SIG-M5 treated with dmso at 0.1 percent for 504 hours (cell line): ENCODE measurements at regions not wholly inside any gene's neighbourhood (a gene's known extent, or its start where the extent isn't known, plus 50 kb on each side); places are given as distances from the start of the nearest gene placed in this dataset.
"Not testable (repeated sequence)": the region's sequence is repeated elsewhere in the genome, so short reads cannot be mapped to it uniquely, and the experiment has no call there.

ENCODE experiments used
- DNase-seq: peaks from one replicate; lab custom pipeline; 2025; ENCODE audit not compliant: unreplicated experiment; lab: John Stamatoyannopoulos, UW

- no peak for DNase-seq
Measured at GRCh38 chr18:57887543-57888383, 84.6 kb upstream of the ATP8B1 start.

DNA sequence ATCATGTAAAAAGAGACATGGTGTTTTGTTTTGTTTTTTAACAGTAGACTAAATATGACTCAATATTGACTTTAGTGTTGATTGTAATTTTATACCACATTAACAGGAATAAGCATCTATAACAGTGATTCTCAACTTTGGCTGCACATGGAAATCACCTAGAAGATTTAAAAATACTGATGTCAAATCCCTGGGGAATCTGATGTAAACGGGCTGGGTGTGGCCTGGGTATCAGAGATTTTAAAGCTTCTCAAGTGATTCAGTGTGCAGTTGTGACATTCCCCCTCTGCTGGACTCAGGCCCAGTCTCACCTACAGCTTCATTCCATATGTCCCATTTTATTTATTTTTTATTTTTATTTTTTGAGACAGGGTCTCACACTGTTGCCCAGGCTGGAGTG, 82.8 kb upstream of the ATP8B1 start:
- no peak for DNase-seq

DNA sequence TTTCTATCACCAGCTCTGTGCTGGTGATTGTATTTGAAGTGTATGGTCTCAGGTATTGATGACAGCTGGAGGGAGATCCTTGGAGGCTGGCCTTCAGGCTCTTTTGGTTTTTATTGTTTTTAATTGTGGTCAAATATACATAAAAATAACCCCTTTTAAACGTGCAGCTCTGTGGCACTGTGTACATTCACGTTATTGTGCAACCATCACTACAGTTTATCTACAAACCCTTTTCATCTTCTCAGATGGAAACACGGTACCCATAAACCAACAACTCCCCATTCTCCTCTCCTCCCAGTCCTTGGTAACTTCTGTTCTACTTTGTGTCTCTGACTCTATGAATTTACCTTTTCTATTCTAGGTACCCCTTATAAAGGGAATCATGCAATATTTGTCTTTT, 79.3 kb upstream of the ATP8B1 start:
- DNase-seq: no peak

- peak; percentile 69 for DNase-seq
Measured at GRCh38 chr18:57881818-57882413, 78.8 kb upstream of the ATP8B1 start.

DNA sequence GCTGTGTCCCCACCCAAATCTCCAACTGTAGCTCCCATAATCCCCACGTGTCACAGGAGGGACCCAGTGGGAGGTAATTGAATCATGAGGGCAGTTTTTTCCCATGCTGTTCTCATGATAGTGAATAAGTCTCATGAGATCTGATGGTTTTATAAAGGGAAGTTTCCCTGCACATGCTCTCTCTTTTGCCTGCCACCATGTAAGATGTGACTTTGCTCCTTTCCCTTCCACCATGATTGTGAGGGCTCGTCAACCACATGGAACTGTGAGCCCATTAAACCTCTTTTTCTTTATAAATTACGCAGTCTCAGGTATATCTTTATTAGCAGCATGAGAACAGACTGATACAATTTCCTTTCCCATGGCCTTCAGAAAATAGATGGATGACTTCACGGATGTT, 76.8 kb upstream of the ATP8B1 start:
- not testable (repeated sequence) for DNase-seq

DNA sequence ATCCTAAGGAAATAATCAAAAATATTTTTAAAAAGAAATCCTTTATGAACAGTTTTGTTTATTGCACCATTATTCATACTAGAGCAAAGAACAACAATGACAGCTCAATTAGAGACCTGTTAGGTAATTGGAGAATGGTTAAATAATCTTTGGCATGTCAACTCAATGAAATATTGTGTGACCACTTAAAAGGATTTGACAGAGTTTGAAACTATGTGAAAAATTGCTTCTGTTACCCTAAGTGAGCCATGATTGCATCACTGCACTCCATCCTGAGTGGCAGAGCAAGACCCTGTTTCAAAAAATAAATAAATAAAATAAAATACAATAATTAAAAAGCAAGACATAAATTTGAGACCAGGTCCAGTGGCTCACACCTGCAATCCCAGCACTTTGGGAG, 66.1 kb upstream of the ATP8B1 start:
- DNase-seq: no peak

DNA sequence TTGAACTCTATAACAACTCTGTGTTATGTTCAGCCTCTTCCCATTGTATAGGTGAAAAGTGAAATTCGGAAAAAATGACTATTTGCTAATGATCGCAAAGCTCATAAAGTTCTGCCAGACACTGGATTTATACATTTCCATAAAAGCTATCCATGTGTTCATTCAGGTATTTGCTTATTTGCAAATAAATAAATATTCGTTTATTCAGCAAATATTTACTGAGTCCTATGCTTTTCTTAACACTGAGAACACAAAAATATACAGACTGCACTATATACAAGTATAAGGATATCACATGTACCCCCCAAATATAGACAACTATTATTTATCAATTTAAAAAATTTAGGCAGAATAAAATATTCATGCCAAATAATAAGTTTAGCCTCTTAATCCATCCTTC, 63.2 kb upstream of the ATP8B1 start:
- DNase-seq: no peak

GRCh38 chr18:57864615-57865121, 61.6 kb upstream of the ATP8B1 start:
- no peak for DNase-seq

DNA sequence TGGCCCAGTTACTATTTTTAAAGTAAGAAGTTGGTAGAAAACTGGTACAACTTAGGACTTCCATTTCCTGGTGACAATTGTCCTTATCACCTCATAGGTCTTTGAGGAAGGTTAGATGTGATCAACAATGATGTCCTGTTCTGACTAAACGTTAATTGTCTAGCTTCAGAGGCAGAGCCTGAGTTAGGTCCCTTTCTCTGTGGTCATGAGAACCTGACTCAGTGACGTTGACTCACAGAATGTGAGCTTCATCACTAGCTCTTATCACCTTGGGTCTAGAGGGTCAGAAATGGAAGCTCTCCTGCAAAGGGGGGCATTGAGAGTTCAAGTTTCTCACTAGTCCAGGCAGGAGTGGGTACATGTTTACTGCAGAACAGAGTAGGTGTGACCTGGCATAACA, 60.6 kb upstream of the ATP8B1 start:
- DNase-seq: no peak

- DNase-seq: peak; percentile 26
Measured at GRCh38 chr18:57859314-57859713, 56.2 kb upstream of the ATP8B1 start.

DNA sequence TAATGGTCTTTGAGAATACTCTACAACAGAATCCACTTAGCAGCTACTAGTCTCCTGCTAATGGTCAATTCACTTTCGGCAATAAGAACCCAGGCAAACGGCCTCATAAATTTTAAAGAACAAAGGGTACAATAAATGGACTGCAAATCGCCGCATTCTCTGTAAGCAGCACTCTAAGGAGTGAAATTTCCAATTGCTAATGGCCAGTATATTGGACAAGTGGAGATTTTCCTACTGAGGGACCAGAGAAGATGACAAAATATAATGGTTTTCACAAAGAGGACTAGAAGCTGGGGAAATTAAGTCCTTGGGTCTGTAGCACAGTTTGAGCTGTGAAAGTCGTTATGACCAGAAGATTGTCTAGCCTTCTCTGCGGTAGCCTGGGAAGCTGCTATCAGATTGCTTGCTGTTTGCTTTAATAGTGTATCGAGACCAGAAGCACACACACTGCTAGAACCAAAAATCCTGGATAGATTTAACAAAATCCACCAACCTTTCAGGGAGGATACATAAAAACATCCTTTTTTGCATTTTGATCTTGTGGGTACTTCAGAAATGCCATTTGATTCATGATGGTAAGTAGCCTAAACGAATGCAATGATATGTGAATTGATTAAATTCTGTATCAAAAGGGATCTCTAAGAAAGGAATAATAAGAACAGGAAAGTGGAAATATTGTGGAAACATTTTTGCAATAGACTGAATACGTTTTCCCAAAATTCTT, 53.6 kb upstream of the ATP8B1 start:
- DNase-seq: no peak

GRCh38 chr18:57856128-57856527, 53.0 kb upstream of the ATP8B1 start:
- no peak for DNase-seq

- no peak for DNase-seq
Measured at GRCh38 chr18:57855551-57855950, 52.4 kb upstream of the ATP8B1 start.

DNA sequence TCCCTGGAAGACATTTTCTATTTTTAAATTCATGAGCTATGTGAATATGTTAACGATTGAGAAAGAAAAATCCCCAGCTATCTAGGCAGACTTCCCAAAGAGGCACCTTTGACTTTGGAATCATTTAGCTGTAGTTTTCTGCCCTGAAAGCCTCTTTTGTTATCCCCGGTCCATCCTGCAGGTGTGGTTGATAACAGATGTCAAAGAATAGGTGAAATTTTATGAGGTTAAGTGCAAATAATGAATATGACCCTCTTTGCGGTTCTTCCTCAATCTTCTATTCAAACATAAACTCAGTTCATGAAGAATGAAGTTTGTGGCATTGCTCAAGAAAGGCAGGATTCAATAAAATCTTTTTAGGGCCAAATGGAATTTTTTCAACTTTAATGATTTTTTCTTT, 51.6 kb upstream of the ATP8B1 start:
- no peak for DNase-seq

GRCh38 chr18:57853864-57854263, 50.7 kb upstream of the ATP8B1 start:
- no peak for DNase-seq

DNA sequence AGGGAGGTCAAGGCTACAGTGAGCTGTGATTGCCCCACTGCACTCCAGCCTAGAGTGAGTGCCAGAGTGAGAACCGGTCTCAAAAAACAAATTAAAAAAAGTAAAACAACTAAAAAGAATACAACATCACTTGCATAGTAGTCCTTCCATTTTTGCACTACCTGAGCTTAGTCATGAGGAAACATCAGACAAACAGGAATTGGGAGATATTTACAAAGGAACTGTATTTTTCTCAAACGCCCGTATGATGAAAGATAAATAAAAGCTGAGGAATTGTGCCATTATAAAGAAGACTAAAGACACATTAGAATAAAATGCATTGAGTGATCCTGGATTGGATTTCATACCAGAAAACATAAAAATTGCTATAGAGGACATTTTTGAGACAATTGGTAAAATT, 50.0 kb upstream of the ATP8B1 start:
- no peak for DNase-seq
